Esophagus squamous epithelium (tissue), 5 donors: ENCODE measurements at regions not wholly inside any gene's neighbourhood (a gene's known extent, or its start where the extent isn't known, plus 50 kb on each side); places are given as distances from the start of the nearest gene placed in this dataset.

Experiments used
- DNase-seq: peaks from one replicate; lab custom pipeline; 2025; lab: John Stamatoyannopoulos, UW
- H3K27ac ChIP-seq, 4 donors: fragments of 200-600 bp; sonication (generic); one replicate each; pipeline ENCODE4 v1.5.1; 2016 to 2019; ENCODE audit warnings: mild to moderate bottlenecking in 1 of 4
- H3K27me3 ChIP-seq, 4 donors: fragments of 200-600 bp; sonication (generic); 1 replicate in 3 of 4; 2 replicates in 1 of 4; pipeline versions ENCODE4 v1.5.1 to v1.6.0; 2017 to 2021; ENCODE audit warnings: antibody characterized with exemption in 1 of 4
- H3K36me3 ChIP-seq, 3 donors: fragments of 200-600 bp; sonication (generic); one replicate each; pipeline ENCODE4 v1.5.1; 2016 to 2019
- H3K4me1 ChIP-seq, 3 donors: fragments of 200-600 bp; sonication (generic); one replicate each; pipeline ENCODE4 v1.5.1; 2017 to 2019
- H3K4me3 ChIP-seq, 4 donors: fragments of 200-600 bp; sonication (generic); 1 replicate in 3 of 4; 2 replicates in 1 of 4; pipeline ENCODE4 v1.5.1; 2016 to 2019; ENCODE audit warnings: mild to moderate bottlenecking in 2 of 4, moderate library complexity in 1 of 4
- H3K9me3 ChIP-seq, 3 donors: fragments of 200-600 bp; sonication (generic); one replicate each; pipeline ENCODE4 v1.5.1; 2016 to 2019
- POLR2A ChIP-seq, 4 donors: fragments of 450-650 bp; IDR thresholded peaks; one replicate each; pipeline ENCODE4 v1.6.1; 2017; ENCODE audit warnings: antibody characterized with exemption in 4 of 4, mild to moderate bottlenecking in 4 of 4, moderate library complexity in 3 of 4
- WGBS, 2 donors: methylation state at CpG; one replicate each; pipeline ENCODE4 v1.1.5; 2018; 5-methylcytosine and 5-hydroxymethylcytosine counted together
- intact Hi-C: fragments of 100-400 bp; cut with DNase I; formaldehyde crosslinking; loops from one replicate; pipeline ENCODE4 v1.15.0; 2022
- TF ChIP-seq, protein P1 (sequence below), 6 experiments: fragments of 450-650 bp in 4 of 6; fragments of 200-600 bp in 2 of 6; sonication (generic) in 2 of 6; IDR thresholded peaks; one replicate each; pipeline ENCODE4 v1.5.1; 2016 to 2019; ENCODE audit warnings: antibody characterized with exemption in 6 of 6, mild to moderate bottlenecking in 4 of 6, moderate library complexity in 4 of 6
- donor health status: DM: yes; HTN: yes; CAD: no.

DNA sequence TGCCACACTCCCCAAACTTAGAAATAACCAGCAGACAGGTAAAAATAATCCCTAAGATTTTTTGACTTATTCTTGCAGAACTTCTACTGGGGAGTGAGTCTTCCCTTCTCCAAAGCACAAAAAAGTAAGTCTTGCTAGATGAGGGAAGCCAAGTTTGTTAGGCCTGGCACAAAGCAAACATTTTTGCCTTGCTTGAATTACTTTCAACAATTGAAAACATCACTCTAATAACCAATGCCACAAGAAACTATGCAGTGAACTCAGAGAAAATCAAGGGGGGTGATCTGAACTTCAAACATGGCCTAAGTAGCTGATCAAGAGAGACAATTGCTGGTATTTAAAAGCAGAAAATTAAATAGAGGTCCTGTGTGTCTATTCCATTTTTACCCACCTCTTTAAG is 123.6 kb upstream of the SLC1A3 start:
- peaks cover 0 to 4% (median 0%) of the 10 kb centered on the region in 3 donors for H3K4me1 ChIP-seq
- DNase-seq, result no peak
- intact Hi-C loops, result no loop called here
- no peak overlapping the region for H3K4me3 ChIP-seq
- no peaks in the 10 kb centered on the region for H3K9me3 ChIP-seq
- H3K27me3 ChIP-seq, result no peaks in the 10 kb centered on the region
- no peaks in the 10 kb centered on the region for H3K36me3 ChIP-seq
- no peak for TF ChIP-seq POLR2A (IDR thresholded peaks at IDR 0.05)
- TF ChIP-seq, protein P1, sequence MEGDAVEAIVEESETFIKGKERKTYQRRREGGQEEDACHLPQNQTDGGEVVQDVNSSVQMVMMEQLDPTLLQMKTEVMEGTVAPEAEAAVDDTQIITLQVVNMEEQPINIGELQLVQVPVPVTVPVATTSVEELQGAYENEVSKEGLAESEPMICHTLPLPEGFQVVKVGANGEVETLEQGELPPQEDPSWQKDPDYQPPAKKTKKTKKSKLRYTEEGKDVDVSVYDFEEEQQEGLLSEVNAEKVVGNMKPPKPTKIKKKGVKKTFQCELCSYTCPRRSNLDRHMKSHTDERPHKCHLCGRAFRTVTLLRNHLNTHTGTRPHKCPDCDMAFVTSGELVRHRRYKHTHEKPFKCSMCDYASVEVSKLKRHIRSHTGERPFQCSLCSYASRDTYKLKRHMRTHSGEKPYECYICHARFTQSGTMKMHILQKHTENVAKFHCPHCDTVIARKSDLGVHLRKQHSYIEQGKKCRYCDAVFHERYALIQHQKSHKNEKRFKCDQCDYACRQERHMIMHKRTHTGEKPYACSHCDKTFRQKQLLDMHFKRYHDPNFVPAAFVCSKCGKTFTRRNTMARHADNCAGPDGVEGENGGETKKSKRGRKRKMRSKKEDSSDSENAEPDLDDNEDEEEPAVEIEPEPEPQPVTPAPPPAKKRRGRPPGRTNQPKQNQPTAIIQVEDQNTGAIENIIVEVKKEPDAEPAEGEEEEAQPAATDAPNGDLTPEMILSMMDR (IDR thresholded peaks at IDR 0.05), result no peak
- H3K27ac ChIP-seq, result no peak overlapping the region

DNA sequence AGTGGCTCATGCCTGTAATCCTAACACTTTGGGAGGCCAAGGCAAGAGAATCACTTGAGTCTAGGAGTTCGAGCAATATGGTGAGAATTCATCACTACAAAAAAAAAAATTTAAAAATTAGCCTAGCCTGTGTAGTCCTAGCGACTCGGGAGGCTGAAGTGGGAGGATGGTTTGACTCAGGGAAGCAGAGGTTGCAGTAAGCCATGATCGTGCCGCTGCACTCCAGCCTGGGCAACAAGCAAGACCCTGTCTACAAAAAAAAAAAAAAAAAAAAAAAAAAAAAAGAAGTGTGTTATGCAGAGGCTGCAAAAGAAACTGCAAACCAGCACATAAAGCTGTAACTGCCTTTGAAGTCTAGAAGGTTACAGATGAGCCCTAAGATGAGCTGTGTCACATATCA is 116.9 kb upstream of the SLC1A3 start:
- intact Hi-C loops, result no loop called here
- TF ChIP-seq, protein P1 (IDR thresholded peaks at IDR 0.05), result no peak
- TF ChIP-seq POLR2A (IDR thresholded peaks at IDR 0.05), result no peak
- WGBS, 2 donors, result 78 to 83% methylated on average over 5 of the region's 5 CpGs
- Histone ChIP-seq H3K9me3 (no peaks in the 10 kb centered on the region), H3K36me3 (no peaks in the 10 kb centered on the region), H3K27ac (no peak overlapping the region), H3K4me3 (no peak overlapping the region), H3K27me3 (no peaks in the 10 kb centered on the region), H3K4me1 (peaks cover 0 to 19% (median 2%) of the 10 kb centered on the region in 3 donors)
- DNase-seq, result no peak

DNA sequence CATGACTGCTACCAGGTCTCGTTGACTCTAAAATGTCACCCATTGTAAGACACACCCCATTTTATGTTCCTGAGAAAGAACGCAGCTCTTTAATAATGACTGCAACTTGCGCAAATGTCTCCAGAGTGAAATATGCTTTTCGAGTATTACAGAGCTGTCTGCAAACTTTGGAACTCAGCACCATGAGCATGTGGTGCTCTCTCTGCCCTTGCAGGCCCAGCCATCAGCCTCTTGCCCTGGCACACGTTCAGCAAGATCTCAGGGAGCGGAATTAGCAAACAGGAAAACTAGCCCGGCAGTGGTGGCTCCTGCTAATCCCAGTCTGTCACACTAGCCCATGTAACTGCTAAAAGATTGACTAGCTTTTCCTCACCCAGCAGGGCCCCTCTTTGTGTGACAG is 114.5 kb upstream of the SLC1A3 start:
- Histone ChIP-seq H3K4me1 (peaks cover 0 to 30% (median 9%) of the 10 kb centered on the region in 3 donors), H3K4me3 (no peak overlapping the region), H3K27me3 (peaks cover 0 to 13% (median 0%) of the 10 kb centered on the region in 4 donors), H3K27ac (no peak overlapping the region), H3K36me3 (no peaks in the 10 kb centered on the region), H3K9me3 (no peaks in the 10 kb centered on the region)
- TF ChIP-seq, protein P1 (IDR thresholded peaks at IDR 0.05), result no peak
- no peak for TF ChIP-seq POLR2A (IDR thresholded peaks at IDR 0.05)
- WGBS, 2 donors, result 25 to 28% methylated on average over 7 of the region's 7 CpGs
- no peak for DNase-seq
- intact Hi-C loops, result no loop called here

DNA sequence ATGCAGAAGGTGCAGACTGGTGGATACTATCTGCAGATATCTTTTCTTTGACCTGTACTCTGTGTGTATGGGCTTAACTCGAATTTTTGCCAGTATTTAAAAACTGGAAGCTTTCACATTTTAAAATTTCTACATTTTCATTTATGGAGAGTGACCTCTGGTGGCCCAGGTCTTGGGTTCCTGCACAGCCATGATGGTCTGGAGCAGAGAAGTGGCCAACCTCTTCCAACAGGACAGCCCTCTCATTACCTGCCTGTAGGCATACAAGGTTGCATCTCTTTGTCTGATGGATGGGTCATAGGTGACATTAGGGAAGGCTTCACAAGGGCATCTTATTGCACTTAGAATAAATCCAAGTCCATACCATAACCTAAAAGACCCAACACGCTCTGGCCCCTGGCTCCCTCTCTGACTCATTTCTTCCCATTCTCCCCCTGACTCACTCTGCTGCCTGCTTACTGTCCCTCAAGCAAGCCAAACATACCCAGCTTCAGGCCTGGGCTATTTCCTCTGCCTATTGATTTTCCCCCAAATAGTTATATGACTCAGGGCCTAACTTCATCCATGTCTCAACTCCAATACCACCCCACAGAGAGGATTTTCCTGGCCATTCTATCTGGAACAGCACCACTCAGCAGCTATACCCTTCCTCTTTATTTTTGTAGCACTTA is 113.3 kb upstream of the SLC1A3 start:
- peaks cover 0 to 15% (median 0%) of the 10 kb centered on the region in 4 donors for H3K27me3 ChIP-seq
- peaks cover 0 to 30% (median 9%) of the 10 kb centered on the region in 3 donors for H3K4me1 ChIP-seq
- no peaks in the 10 kb centered on the region for H3K36me3 ChIP-seq
- no peak for DNase-seq
- H3K27ac ChIP-seq, result no peak overlapping the region
- no peak overlapping the region for H3K4me3 ChIP-seq
- intact Hi-C loops, result no loop called here
- WGBS, 2 donors, result 56 to 69% methylated on average over 2 of the region's 2 CpGs
- H3K9me3 ChIP-seq, result no peaks in the 10 kb centered on the region
- no peak for TF ChIP-seq POLR2A (IDR thresholded peaks at IDR 0.05)
- TF ChIP-seq, protein P1 (IDR thresholded peaks at IDR 0.05), result no peak

DNA sequence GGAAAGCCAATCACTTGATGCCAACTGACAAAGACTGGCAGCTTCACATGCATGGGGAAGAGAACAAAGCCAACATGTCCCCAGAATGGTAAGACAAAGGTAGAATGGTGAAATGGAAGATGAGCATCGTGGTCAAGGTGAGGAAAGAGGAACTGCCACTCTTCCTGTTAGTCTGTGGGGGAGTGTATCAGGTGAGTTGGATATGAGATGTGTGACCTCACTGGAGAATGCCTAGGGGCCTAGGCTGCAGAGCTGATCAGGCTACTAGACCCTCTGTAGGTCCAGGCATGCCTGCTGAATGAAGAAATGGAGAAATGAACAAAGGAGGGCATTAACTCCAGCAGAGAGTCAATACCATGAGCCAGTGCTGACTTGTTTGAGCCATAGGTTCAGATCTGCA is 112.4 kb upstream of the SLC1A3 start:
- Histone ChIP-seq H3K27ac (no peak overlapping the region), H3K36me3 (no peaks in the 10 kb centered on the region), H3K4me3 (no peak overlapping the region), H3K4me1 (peaks cover 0 to 30% (median 9%) of the 10 kb centered on the region in 3 donors), H3K27me3 (peaks cover 0 to 15% (median 0%) of the 10 kb centered on the region in 4 donors), H3K9me3 (no peaks in the 10 kb centered on the region)
- TF ChIP-seq POLR2A (IDR thresholded peaks at IDR 0.05), result no peak
- TF ChIP-seq, protein P1 (IDR thresholded peaks at IDR 0.05), result no peak
- no peak for DNase-seq
- WGBS, 2 donors, result 64 to 65% methylated on average over 1 of the region's 1 CpG
- intact Hi-C loops, result no loop called here
